H9 (cell line): ENCODE measurements at regions not wholly inside any gene's neighbourhood (a gene's known extent, or its start where the extent isn't known, plus 50 kb on each side); places are given as distances from the start of the nearest gene placed in this dataset.

Experiments
- DNase-seq: peaks from one replicate; pipeline ENCODE4 v3.0.0-alpha.2; 2017
- H2AFZ ChIP-seq: one replicate; pipeline ENCODE4 v1.6.1; 2013; ENCODE audit warnings: mild to moderate bottlenecking, low read length, control low read depth, moderate library complexity
- H2AK5ac ChIP-seq: 2 replicates; pipeline ENCODE4 v1.6.1; 2013; ENCODE audit warnings: low read length, control low read depth, mixed read lengths; ENCODE audit not compliant: insufficient read length
- H2BK120ac ChIP-seq: one replicate; pipeline ENCODE4 v1.6.1; 2013; ENCODE audit warnings: low read depth, mild to moderate bottlenecking, low read length, control low read depth, inconsistent platforms; ENCODE audit not compliant: poor library complexity, severe bottlenecking
- H2BK12ac ChIP-seq: 2 replicates; pipeline ENCODE4 v1.6.1; 2013; ENCODE audit warnings: low read length, control low read depth, mixed read lengths, low read depth; ENCODE audit not compliant: insufficient read length
- H2BK15ac ChIP-seq: 2 replicates; pipeline ENCODE4 v1.6.1; 2013; ENCODE audit warnings: low read depth, low read length, control low read depth
- H2BK20ac ChIP-seq: one replicate; pipeline ENCODE4 v1.6.1; 2013; ENCODE audit warnings: low read depth, mild to moderate bottlenecking, low read length, control low read depth, inconsistent platforms; ENCODE audit not compliant: poor library complexity, severe bottlenecking
- H2BK5ac ChIP-seq: 2 replicates; pipeline ENCODE4 v1.6.1; 2013; ENCODE audit warnings: low read length, control low read depth, mixed read lengths; ENCODE audit not compliant: insufficient read length
- H3K14ac ChIP-seq: 2 replicates; pipeline ENCODE4 v1.6.1; 2013; ENCODE audit warnings: low read length, control low read depth; ENCODE audit not compliant: insufficient read depth
- H3K18ac ChIP-seq: 2 replicates; pipeline ENCODE4 v1.6.1; 2013; ENCODE audit warnings: low read depth, mild to moderate bottlenecking, mixed read lengths, low read length, control low read depth; ENCODE audit not compliant: insufficient read length
- H3K23ac ChIP-seq: 2 replicates; pipeline ENCODE4 v1.6.1; 2013; ENCODE audit warnings: low read length, control low read depth, mixed read lengths, low read depth; ENCODE audit not compliant: insufficient read length
- H3K23me2 ChIP-seq: 2 replicates; pipeline ENCODE4 v1.6.1; 2013; ENCODE audit warnings: low read depth, mild to moderate bottlenecking, mixed read lengths, low read length, control low read depth; ENCODE audit not compliant: insufficient read length, poor library complexity, severe bottlenecking
- H3K27ac ChIP-seq: 2 replicates; pipeline ENCODE4 v1.5.1; 2013; ENCODE audit warnings: low read length, control low read depth, mixed read lengths, low read depth; ENCODE audit not compliant: insufficient read length
- H3K27me3 ChIP-seq: 2 replicates; pipeline ENCODE4 v1.6.1; 2013; ENCODE audit warnings: low read length, control low read depth, inconsistent platforms; ENCODE audit not compliant: insufficient read depth
- H3K4ac ChIP-seq: 2 replicates; pipeline ENCODE4 v1.6.1; 2013; ENCODE audit warnings: low read depth, mild to moderate bottlenecking, control low read depth, inconsistent platforms, low read length, moderate library complexity
- H3K4me1 ChIP-seq: 2 replicates; pipeline ENCODE4 v1.6.1; 2013; ENCODE audit warnings: low read length, control low read depth, inconsistent platforms; ENCODE audit not compliant: insufficient read depth
- H3K4me2 ChIP-seq: 2 replicates; pipeline ENCODE4 v1.6.1; 2013; ENCODE audit warnings: low read length, control low read depth, mixed read lengths; ENCODE audit not compliant: insufficient read length, insufficient read depth
- H3K56ac ChIP-seq: 2 replicates; pipeline ENCODE4 v1.6.1; 2013; ENCODE audit warnings: low read depth, mild to moderate bottlenecking, mixed read lengths, low read length, control low read depth; ENCODE audit not compliant: insufficient read length
- H3K79me1 ChIP-seq: 2 replicates; pipeline ENCODE4 v1.6.1; 2013; ENCODE audit warnings: low read depth, mild to moderate bottlenecking, moderate library complexity, low read length, control low read depth, inconsistent platforms; ENCODE audit not compliant: insufficient read depth, poor library complexity, severe bottlenecking
- H3K79me2 ChIP-seq: 2 replicates; pipeline ENCODE4 v1.6.1; 2013; ENCODE audit warnings: low read length, control low read depth, inconsistent platforms; ENCODE audit not compliant: insufficient read depth
- H3K9ac ChIP-seq: 2 replicates; pipeline ENCODE4 v1.6.1; 2013; ENCODE audit warnings: low read length, control low read depth, mixed read lengths; ENCODE audit not compliant: insufficient read length; ENCODE audit errors: extremely low read depth
- H3K9me3 ChIP-seq: one replicate; pipeline ENCODE4 v1.6.1; 2013; ENCODE audit warnings: low read depth, low read length, inconsistent platforms; ENCODE audit not compliant: control insufficient read depth
- H3T11ph ChIP-seq: one replicate; pipeline ENCODE4 v1.6.1; 2013; ENCODE audit warnings: mild to moderate bottlenecking, low read length, control low read depth, inconsistent platforms
- H4K20me1 ChIP-seq: one replicate; pipeline ENCODE4 v1.6.1; 2013; ENCODE audit not compliant: control insufficient read depth, insufficient read length, insufficient read depth
- H4K5ac ChIP-seq: 2 replicates; pipeline ENCODE4 v1.6.1; 2013; ENCODE audit warnings: low read depth, mild to moderate bottlenecking, mixed read lengths, low read length, control low read depth; ENCODE audit not compliant: insufficient read length
- H4K8ac ChIP-seq: replicated peaks from 2 replicates; pipeline ENCODE4 v1.6.1; 2013; ENCODE audit warnings: low read length, control low read depth, mixed read lengths, low read depth; ENCODE audit not compliant: insufficient read length
- H4K91ac ChIP-seq: 2 replicates; pipeline ENCODE4 v1.6.1; 2013; ENCODE audit warnings: low read depth, mild to moderate bottlenecking, moderate library complexity, mixed read lengths, low read length, control low read depth; ENCODE audit not compliant: insufficient read length
- H3K27ac Mint-ChIP-seq, 3 experiments: 2 replicates in 2 of 3; 3 replicates in 1 of 3; pipeline ENCODE4 v1.8.0; 2020 to 2021; ENCODE audit warnings: mixed read lengths in 3 of 3, mild to moderate bottlenecking in 1 of 3, moderate library complexity in 1 of 3
- H3K27me3 Mint-ChIP-seq: 2 replicates; pipeline ENCODE4 v1.8.0; 2021; ENCODE audit warnings: low read depth, mild to moderate bottlenecking, moderate library complexity, mixed read lengths
- H3K36me3 Mint-ChIP-seq, 3 experiments: 2 replicates in 2 of 3; 3 replicates in 1 of 3; pipeline ENCODE4 v1.8.0; 2020 to 2021; ENCODE audit warnings: low read depth in 3 of 3, mixed read lengths in 3 of 3; ENCODE audit not compliant: insufficient read depth in 1 of 3
- H3K4me1 Mint-ChIP-seq, 2 experiments: 2 replicates each; pipeline ENCODE4 v1.8.0; 2020; ENCODE audit warnings: mixed read lengths in 2 of 2
- H3K4me3 Mint-ChIP-seq, 2 experiments: 2 replicates in 1 of 2; 3 replicates in 1 of 2; pipeline ENCODE4 v1.8.0; 2020 to 2021; ENCODE audit warnings: mild to moderate bottlenecking in 2 of 2, mixed read lengths in 2 of 2, moderate library complexity in 1 of 2
- H3K9me3 Mint-ChIP-seq, 2 experiments: 2 replicates in 1 of 2; 3 replicates in 1 of 2; pipeline ENCODE4 v1.8.0; 2020; ENCODE audit warnings: mild to moderate bottlenecking in 2 of 2, mixed read lengths in 2 of 2, moderate library complexity in 1 of 2
- WGBS: extraction: QIAGEN DNeasy Blood & Tissue Kit; methylation state at CpG from one replicate; pipeline ENCODE4 v1.1.7; 2013; ENCODE audit warnings: missing lambda C conversion rate, low lambda C conversion rate, mixed read lengths; ENCODE audit not compliant: insufficient read length; ENCODE audit errors: extremely low coverage; 5-methylcytosine and 5-hydroxymethylcytosine counted together
- TF ChIP-seq, protein P1 (sequence below): fragments of 200-600 bp; sonication (generic); conservative IDR thresholded peaks from 3 replicates; pipeline ENCODE4 v1.8.0; 2021; ENCODE audit warnings: antibody characterized with exemption, mild to moderate bottlenecking

DNA sequence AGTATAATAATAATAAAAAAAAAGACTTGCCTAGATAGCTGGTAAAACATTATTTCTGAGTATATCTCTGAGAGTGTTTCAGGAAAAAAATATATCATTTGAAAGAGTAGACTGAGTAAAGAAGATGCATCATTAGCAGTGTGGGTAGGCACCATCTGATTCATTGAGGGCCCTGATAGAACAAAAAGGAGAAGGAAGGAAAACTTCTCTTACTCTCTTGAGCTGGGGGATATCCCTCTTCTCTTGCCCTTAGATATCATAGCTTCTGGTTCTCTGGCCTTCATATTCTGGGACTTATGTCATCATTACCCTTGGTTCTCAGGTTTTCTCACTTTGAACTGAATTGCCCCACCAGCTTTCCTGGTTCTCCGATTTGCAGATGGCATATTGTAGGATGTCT is 177.6 kb upstream of the EDNRB start:
- no peak for DNase-seq
- Mint-ChIP-seq H3K36me3 (no peaks in the 10 kb centered on the region), H3K9me3 (no peaks in the 10 kb centered on the region), H3K27me3 (no peaks in the 10 kb centered on the region), H3K27ac (no peak overlapping the region), H3K4me3 (no peak overlapping the region), H3K4me1 (no peaks in the 10 kb centered on the region)
- Histone ChIP-seq H3K18ac (no peak overlapping the region), H3K4me1 (no peaks in the 10 kb centered on the region), H4K20me1 (no peaks in the 10 kb centered on the region), H2BK12ac (no peak overlapping the region), H2AK5ac (no peak overlapping the region), H3K79me1 (no peaks in the 10 kb centered on the region), H3K56ac (no peak overlapping the region), H3T11ph (no peak overlapping the region), H2AFZ (no peak overlapping the region), H2BK20ac (no peak overlapping the region), H4K91ac (no peak overlapping the region), H4K5ac (no peak overlapping the region), H3K4ac (no peak overlapping the region), H3K23me2 (no peaks in the 10 kb centered on the region), H3K14ac (no peak overlapping the region), H3K9ac (no peak overlapping the region), H3K79me2 (no peaks in the 10 kb centered on the region), H3K27me3 (no peaks in the 10 kb centered on the region), H3K4me2 (no peak overlapping the region), H3K23ac (no peak overlapping the region), H2BK5ac (no peak overlapping the region), H4K8ac (no peak overlapping the region), H3K9me3 (no peaks in the 10 kb centered on the region), H3K27ac (no peak overlapping the region), H2BK15ac (no peak overlapping the region), H2BK120ac (no peak overlapping the region)
- no CpG with 5 or more reads among the region's 1 CpG for WGBS
- TF ChIP-seq, protein P1, sequence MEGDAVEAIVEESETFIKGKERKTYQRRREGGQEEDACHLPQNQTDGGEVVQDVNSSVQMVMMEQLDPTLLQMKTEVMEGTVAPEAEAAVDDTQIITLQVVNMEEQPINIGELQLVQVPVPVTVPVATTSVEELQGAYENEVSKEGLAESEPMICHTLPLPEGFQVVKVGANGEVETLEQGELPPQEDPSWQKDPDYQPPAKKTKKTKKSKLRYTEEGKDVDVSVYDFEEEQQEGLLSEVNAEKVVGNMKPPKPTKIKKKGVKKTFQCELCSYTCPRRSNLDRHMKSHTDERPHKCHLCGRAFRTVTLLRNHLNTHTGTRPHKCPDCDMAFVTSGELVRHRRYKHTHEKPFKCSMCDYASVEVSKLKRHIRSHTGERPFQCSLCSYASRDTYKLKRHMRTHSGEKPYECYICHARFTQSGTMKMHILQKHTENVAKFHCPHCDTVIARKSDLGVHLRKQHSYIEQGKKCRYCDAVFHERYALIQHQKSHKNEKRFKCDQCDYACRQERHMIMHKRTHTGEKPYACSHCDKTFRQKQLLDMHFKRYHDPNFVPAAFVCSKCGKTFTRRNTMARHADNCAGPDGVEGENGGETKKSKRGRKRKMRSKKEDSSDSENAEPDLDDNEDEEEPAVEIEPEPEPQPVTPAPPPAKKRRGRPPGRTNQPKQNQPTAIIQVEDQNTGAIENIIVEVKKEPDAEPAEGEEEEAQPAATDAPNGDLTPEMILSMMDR = no peak
